Lower lobe of right lung (tissue), 2 donors: ENCODE measurements at regions not wholly inside any gene's neighbourhood (a gene's known extent, or its start where the extent isn't known, plus 50 kb on each side); places are given as distances from the start of the nearest gene placed in this dataset.

Experiments used
- ATAC-seq, 2 donors: fragments of 200-7000 bp; cut with Tn5 transposase; one replicate each; pipeline ENCODE4 v1.9.1; 2020 to 2022; ENCODE audit warnings: mild to moderate bottlenecking in 2 of 2, moderate library complexity in 2 of 2
- DNase-seq: peaks from one replicate; pipeline ENCODE4 v3.0.0-alpha.2; 2020
- H3K27ac ChIP-seq: fragments of 200-600 bp; one replicate; pipeline ENCODE4 v1.8.0; 2022
- H3K27me3 ChIP-seq: fragments of 200-600 bp; one replicate; pipeline ENCODE4 v1.8.0; 2022; ENCODE audit warnings: low read depth
- H3K36me3 ChIP-seq: fragments of 200-600 bp; one replicate; pipeline ENCODE4 v1.8.0; 2022; ENCODE audit warnings: mild to moderate bottlenecking
- H3K4me1 ChIP-seq: fragments of 200-600 bp; one replicate; pipeline ENCODE4 v1.8.0; 2022
- H3K4me3 ChIP-seq: fragments of 200-600 bp; one replicate; pipeline ENCODE4 v1.8.0; 2022; ENCODE audit warnings: mild to moderate bottlenecking
- H3K9me3 ChIP-seq: fragments of 200-600 bp; one replicate; pipeline ENCODE4 v1.8.0; 2022
- CTCF ChIP-seq: fragments of 200-600 bp; IDR thresholded peaks from one replicate; pipeline ENCODE4 v1.8.0; 2022; ENCODE audit warnings: antibody characterized with exemption, mild to moderate bottlenecking
- intact Hi-C: fragments of 100-400 bp; cut with DNase I; formaldehyde crosslinking; loops from one replicate; pipeline ENCODE4 v1.11.0; 2022
- donor health status: DM: no; HTN: yes; CAD: no; lungs with severe emphysema.

- Histone ChIP-seq H3K27ac (no peak overlapping the region), H3K36me3 (no peaks in the 10 kb centered on the region), H3K4me3 (no peak overlapping the region), H3K9me3 (no peaks in the 10 kb centered on the region), H3K4me1 (peaks cover 10% of the 10 kb centered on the region), H3K27me3 (no peaks in the 10 kb centered on the region)
- ATAC-seq = no peak
- intact Hi-C loops = no loop called here
- no peak for TF ChIP-seq CTCF
- no peak for DNase-seq
Measured at GRCh38 chr6:44569131-44569530, 181.6 kb downstream of the CDC5L start.

- intact Hi-C loops = no loop called here
- peak overlapping the region; percentile 37 for H3K27ac ChIP-seq
Measured at GRCh38 chr6:44569931-44570385, 182.5 kb downstream of the CDC5L start.

GRCh38 chr6:44571510-44571909, 184.0 kb downstream of the CDC5L start:
- no peaks in the 10 kb centered on the region for H3K36me3 ChIP-seq
- H3K27ac ChIP-seq = no peak overlapping the region
- H3K27me3 ChIP-seq = no peaks in the 10 kb centered on the region
- no peak overlapping the region for H3K4me3 ChIP-seq
- TF ChIP-seq CTCF = no peak
- no peaks in the 10 kb centered on the region for H3K9me3 ChIP-seq
- peaks cover 10% of the 10 kb centered on the region for H3K4me1 ChIP-seq
- ATAC-seq (no peak), DNase-seq (no peak)
- intact Hi-C loops = no loop called here

More at GRCh38 chr6:44569931-44570385, 182.5 kb downstream of the CDC5L start:
- no peaks in the 10 kb centered on the region for H3K27me3 ChIP-seq
- TF ChIP-seq CTCF = no peak
- H3K4me1 ChIP-seq = peaks cover 10% of the 10 kb centered on the region
- no peaks in the 10 kb centered on the region for H3K36me3 ChIP-seq
- ATAC-seq = peak; percentile 77 to 78
- peak; percentile 70 for DNase-seq
- H3K4me3 ChIP-seq = no peak overlapping the region
- H3K9me3 ChIP-seq = no peaks in the 10 kb centered on the region

- H3K36me3 ChIP-seq = no peaks in the 10 kb centered on the region
- TF ChIP-seq CTCF = no peak
- no peaks in the 10 kb centered on the region for H3K9me3 ChIP-seq
- H3K4me3 ChIP-seq = no peak overlapping the region
- H3K4me1 ChIP-seq = peaks cover 10% of the 10 kb centered on the region
- no peaks in the 10 kb centered on the region for H3K27me3 ChIP-seq
- no peak for DNase-seq
- H3K27ac ChIP-seq = no peak overlapping the region
- ATAC-seq = no peak
- intact Hi-C loops = no loop called here
Measured at GRCh38 chr6:44572346-44572745, 184.8 kb downstream of the CDC5L start.

- ATAC-seq (no peak), DNase-seq (no peak)
- intact Hi-C loops = no loop called here
- H3K27me3 ChIP-seq = no peaks in the 10 kb centered on the region
- no peaks in the 10 kb centered on the region for H3K4me1 ChIP-seq
- no peak overlapping the region for H3K27ac ChIP-seq
- no peaks in the 10 kb centered on the region for H3K9me3 ChIP-seq
- no peaks in the 10 kb centered on the region for H3K36me3 ChIP-seq
- TF ChIP-seq CTCF = no peak
- no peak overlapping the region for H3K4me3 ChIP-seq
Measured at GRCh38 chr6:44575644-44576043, 188.1 kb downstream of the CDC5L start.
